A673 (cell line): ENCODE measurements at regions not wholly inside any gene's neighbourhood (a gene's known extent, or its start where the extent isn't known, plus 50 kb on each side); places are given as distances from the start of the nearest gene placed in this dataset.

Source experiments
- EZH2 ChIP-seq: fragments of 200-600 bp; sonication (generic); IDR thresholded peaks from 2 replicates; pipeline ENCODE4 v1.6.1; 2017; ENCODE audit warnings: borderline replicate concordance, low read depth, mild to moderate bottlenecking, mixed read lengths, antibody characterized with exemption, low read length; ENCODE audit not compliant: poor library complexity, severe bottlenecking
- TF ChIP-seq, protein P1 (sequence below): fragments of 300-800, 200-600 bp; sonication (generic); conservative IDR thresholded peaks from 2 replicates; pipeline ENCODE4 v1.5.1; 2017; ENCODE audit warnings: low read depth, mild to moderate bottlenecking, antibody characterized with exemption, low read length, moderate library complexity, mixed read lengths

DNA sequence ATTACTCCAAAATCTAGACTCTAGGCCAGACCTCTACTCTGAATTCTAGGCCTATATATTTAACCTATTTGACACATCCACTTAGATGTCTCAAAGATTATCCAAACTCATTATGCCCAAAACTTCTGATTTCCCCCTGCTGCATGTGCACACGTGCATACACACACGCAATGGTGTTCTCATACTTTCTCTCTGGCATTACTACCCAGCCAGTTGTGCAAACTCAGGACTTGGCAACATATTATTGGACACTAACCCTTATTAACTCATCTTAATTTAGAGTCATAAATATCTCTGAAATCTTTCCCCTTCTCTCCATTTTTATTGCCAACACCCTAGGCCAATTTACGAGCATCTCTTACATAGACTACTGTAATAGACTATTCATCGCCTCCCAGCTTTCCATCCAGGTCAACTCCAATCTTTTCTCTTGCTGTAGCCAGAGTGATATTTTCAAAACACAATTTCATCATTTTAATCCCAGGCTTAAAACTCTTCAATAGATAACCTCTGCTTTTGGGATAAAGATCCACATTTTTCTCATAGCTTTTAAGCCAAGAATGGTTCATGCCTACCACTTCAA is 141.2 kb upstream of the VLDLR start:
- TF ChIP-seq, protein P1, sequence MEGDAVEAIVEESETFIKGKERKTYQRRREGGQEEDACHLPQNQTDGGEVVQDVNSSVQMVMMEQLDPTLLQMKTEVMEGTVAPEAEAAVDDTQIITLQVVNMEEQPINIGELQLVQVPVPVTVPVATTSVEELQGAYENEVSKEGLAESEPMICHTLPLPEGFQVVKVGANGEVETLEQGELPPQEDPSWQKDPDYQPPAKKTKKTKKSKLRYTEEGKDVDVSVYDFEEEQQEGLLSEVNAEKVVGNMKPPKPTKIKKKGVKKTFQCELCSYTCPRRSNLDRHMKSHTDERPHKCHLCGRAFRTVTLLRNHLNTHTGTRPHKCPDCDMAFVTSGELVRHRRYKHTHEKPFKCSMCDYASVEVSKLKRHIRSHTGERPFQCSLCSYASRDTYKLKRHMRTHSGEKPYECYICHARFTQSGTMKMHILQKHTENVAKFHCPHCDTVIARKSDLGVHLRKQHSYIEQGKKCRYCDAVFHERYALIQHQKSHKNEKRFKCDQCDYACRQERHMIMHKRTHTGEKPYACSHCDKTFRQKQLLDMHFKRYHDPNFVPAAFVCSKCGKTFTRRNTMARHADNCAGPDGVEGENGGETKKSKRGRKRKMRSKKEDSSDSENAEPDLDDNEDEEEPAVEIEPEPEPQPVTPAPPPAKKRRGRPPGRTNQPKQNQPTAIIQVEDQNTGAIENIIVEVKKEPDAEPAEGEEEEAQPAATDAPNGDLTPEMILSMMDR, result no peak
- no peak for TF ChIP-seq EZH2
